H1 (cell line): ENCODE measurements at regions not wholly inside any gene's neighbourhood (a gene's known extent, or its start where the extent isn't known, plus 50 kb on each side); places are given as distances from the start of the nearest gene placed in this dataset.

Experiments
- CTCF ChIA-PET: fragments of 300-600 bp; sonication (Branson Sonifier 250); formaldehyde crosslinking; loops from one replicate; lab custom pipeline; 2021; ENCODE audit not compliant: partially characterized antibody; lab: Charles Lee
- POLR2A ChIA-PET: fragments of 300-600 bp; sonication (Branson Sonifier 250); formaldehyde crosslinking; loops from one replicate; lab custom pipeline; 2021; ENCODE audit warnings: inconsistent platforms; ENCODE audit not compliant: partially characterized antibody; lab: Charles Lee
- DNase-seq, 2 experiments: peaks; one replicate each; pipeline versions ENCODE4 v3.0.0 to v3.0.0-alpha.2; 2010 to 2022; ENCODE audit warnings: low spot score in 2 of 2, low read depth in 1 of 2, mixed read lengths in 1 of 2
- FAIRE-seq: peaks from 2 replicates; lab custom pipeline; 2011; peaks lifted over from hg19 to GRCh38; lab: Jason Lieb, UNC
- H2AFZ ChIP-seq: 2 replicates; pipeline ENCODE4 v1.8.1; 2012; ENCODE audit warnings: low read length, inconsistent platforms
- H2AK5ac ChIP-seq: 2 replicates; pipeline ENCODE4 v1.6.1; 2013; ENCODE audit warnings: low read depth, low read length
- H2BK120ac ChIP-seq: replicated peaks from 2 replicates; pipeline ENCODE3; 2013; ENCODE audit warnings: low read depth, low read length, inconsistent platforms
- H2BK12ac ChIP-seq: 2 replicates; pipeline ENCODE4 v1.6.1; 2013; ENCODE audit warnings: low read depth, low read length
- H2BK15ac ChIP-seq: 2 replicates; pipeline ENCODE4 v1.6.1; 2013; ENCODE audit warnings: low read length
- H2BK20ac ChIP-seq: 2 replicates; pipeline ENCODE4 v1.6.1; 2013; ENCODE audit warnings: low read length
- H2BK5ac ChIP-seq: 2 replicates; pipeline ENCODE4 v1.6.1; 2013; ENCODE audit warnings: low read depth, low read length
- H3K14ac ChIP-seq: 2 replicates; pipeline ENCODE4 v1.6.1; 2013; ENCODE audit warnings: inconsistent platforms; ENCODE audit not compliant: insufficient read length
- H3K18ac ChIP-seq: 2 replicates; pipeline ENCODE4 v1.6.1; 2013; ENCODE audit warnings: low read length; ENCODE audit errors: extremely low read depth
- H3K23ac ChIP-seq: 2 replicates; pipeline ENCODE4 v1.6.1; 2013; ENCODE audit warnings: inconsistent platforms; ENCODE audit not compliant: insufficient read length
- H3K23me2 ChIP-seq: 2 replicates; pipeline ENCODE4 v1.6.1; 2013; ENCODE audit warnings: low read depth, low read length
- H3K27ac ChIP-seq: 2 replicates; pipeline ENCODE4 v1.6.1; 2011; ENCODE audit warnings: low read depth, low read length, inconsistent platforms
- H3K27me3 ChIP-seq, 4 experiments: replicated peaks in 1 of 4; 1 replicate in 1 of 4; 2 replicates in 3 of 4; pipeline versions ENCODE4 v1.6.1 to v1.8.1; 2011 to 2013; ENCODE audit warnings: low read length in 3 of 4, mild to moderate bottlenecking in 3 of 4, inconsistent platforms in 2 of 4, mixed read lengths in 2 of 4, moderate library complexity in 1 of 4; ENCODE audit not compliant: control insufficient read depth in 3 of 4, insufficient read depth in 3 of 4; ENCODE audit errors: extremely low read depth in 1 of 4
- H3K36me3 ChIP-seq, 4 experiments: 2 replicates each; pipeline versions ENCODE4 v1.6.1 to v1.8.1; 2011 to 2013; ENCODE audit warnings: mild to moderate bottlenecking in 4 of 4, low read length in 3 of 4, moderate library complexity in 2 of 4, control low read depth in 1 of 4, inconsistent platforms in 1 of 4; ENCODE audit not compliant: insufficient read depth in 4 of 4, control insufficient read depth in 2 of 4
- H3K4ac ChIP-seq: replicated peaks from 2 replicates; pipeline ENCODE3; 2013; ENCODE audit warnings: low read length, low read depth, mixed read lengths, inconsistent platforms; ENCODE audit not compliant: insufficient read length
- H3K4me1 ChIP-seq, 4 experiments: replicated peaks in 1 of 4; 1 replicate in 1 of 4; 2 replicates in 3 of 4; pipeline versions ENCODE4 v1.6.1 to v1.8.1; 2011 to 2013; ENCODE audit warnings: low read length in 3 of 4, inconsistent platforms in 2 of 4, mixed read lengths in 1 of 4; ENCODE audit not compliant: insufficient read depth in 4 of 4, control insufficient read depth in 3 of 4
- H3K4me2 ChIP-seq, 2 experiments: 2 replicates each; pipeline versions ENCODE4 v1.6.1 to v1.8.1; 2011 to 2013; ENCODE audit warnings: low read depth in 2 of 2, low read length in 2 of 2, control low read depth in 1 of 2, inconsistent platforms in 1 of 2, mild to moderate bottlenecking in 1 of 2; ENCODE audit not compliant: insufficient read depth in 1 of 2
- H3K4me3 ChIP-seq, 4 experiments: fragments of 200-600, 300-600 bp in 1 of 4; sonication (generic), shearing (Covaris generic), sonication (Bioruptor Twin) in 1 of 4; 2 replicates each; pipeline versions ENCODE4 v1.5.1 to v1.8.1; 2011 to 2016; ENCODE audit warnings: low read length in 4 of 4, low read depth in 3 of 4, control low read depth in 2 of 4, inconsistent platforms in 2 of 4, mild to moderate bottlenecking in 2 of 4, mixed read lengths in 1 of 4, moderate library complexity in 1 of 4; ENCODE audit not compliant: insufficient read depth in 2 of 4; ENCODE audit errors: extremely low read depth in 1 of 4
- H3K56ac ChIP-seq: replicated peaks from 2 replicates; pipeline ENCODE3; 2013; ENCODE audit warnings: low read depth, mild to moderate bottlenecking, mixed read lengths, low read length, inconsistent platforms; ENCODE audit not compliant: insufficient read length
- H3K79me1 ChIP-seq: 2 replicates; pipeline ENCODE4 v1.6.1; 2013; ENCODE audit warnings: low read depth, low read length, control low read depth
- H3K79me2 ChIP-seq, 2 experiments: 2 replicates each; pipeline versions ENCODE4 v1.6.1 to v1.8.1; 2012 to 2013; ENCODE audit warnings: low read length in 2 of 2, mild to moderate bottlenecking in 2 of 2, inconsistent platforms in 1 of 2; ENCODE audit not compliant: insufficient read depth in 2 of 2, control insufficient read depth in 1 of 2
- H3K9ac ChIP-seq, 4 experiments: replicated peaks in 1 of 4; 1 replicate in 1 of 4; 2 replicates in 3 of 4; pipeline versions ENCODE4 v1.6.1 to v1.8.1; 2011 to 2013; ENCODE audit warnings: low read depth in 3 of 4, low read length in 3 of 4, control low read depth in 2 of 4, mild to moderate bottlenecking in 2 of 4, moderate library complexity in 2 of 4, inconsistent platforms in 1 of 4; ENCODE audit errors: extremely low read depth in 1 of 4
- H3K9me3 ChIP-seq, 2 experiments: 2 replicates each; pipeline versions ENCODE4 v1.6.1 to v1.8.1; 2012 to 2013; ENCODE audit warnings: mild to moderate bottlenecking in 2 of 2, moderate library complexity in 2 of 2, control low read depth in 1 of 2, inconsistent platforms in 1 of 2, low read depth in 1 of 2, low read length in 1 of 2, mixed read lengths in 1 of 2; ENCODE audit not compliant: insufficient read depth in 2 of 2
- H4K20me1 ChIP-seq, 2 experiments: replicated peaks in 1 of 2; 2 replicates each; pipeline versions ENCODE3 to v1.8.1; 2011 to 2013; ENCODE audit warnings: inconsistent platforms in 2 of 2, low read length in 2 of 2, mild to moderate bottlenecking in 1 of 2; ENCODE audit not compliant: insufficient read depth in 2 of 2, control insufficient read depth in 1 of 2
- H4K5ac ChIP-seq: 2 replicates; pipeline ENCODE4 v1.6.1; 2013; ENCODE audit warnings: low read length, low read depth, mixed read lengths, inconsistent platforms; ENCODE audit not compliant: insufficient read length
- H4K8ac ChIP-seq: 2 replicates; pipeline ENCODE4 v1.8.0; 2013; ENCODE audit warnings: mild to moderate bottlenecking, moderate library complexity, low read length, inconsistent platforms; ENCODE audit not compliant: insufficient read depth; ENCODE audit errors: extremely low read depth
- H4K91ac ChIP-seq: replicated peaks from 2 replicates; pipeline ENCODE3; 2013; ENCODE audit warnings: low read length, mixed read lengths, inconsistent platforms; ENCODE audit not compliant: insufficient read length
- FOSL1 ChIP-seq: IDR thresholded peaks from 2 replicates; pipeline ENCODE4 v1.6.1; 2011; ENCODE audit warnings: mild to moderate bottlenecking, low read depth, low read length, moderate library complexity; ENCODE audit not compliant: insufficient read depth
- WGBS, 2 experiments: shearing (Covaris generic) in 1 of 2; methylation state at CpG; one replicate each; pipeline versions ENCODE4 v1.1.6 to v1.1.7; 2013 to 2015; ENCODE audit warnings: low lambda C conversion rate in 2 of 2, mixed read lengths in 2 of 2, inconsistent platforms in 1 of 2, low coverage in 1 of 2, missing lambda C conversion rate in 1 of 2; ENCODE audit not compliant: insufficient replicate concordance in 2 of 2, insufficient coverage in 1 of 2, insufficient read length in 1 of 2; ENCODE audit errors: extremely low coverage in 1 of 2, missing lambda C conversion rate in 1 of 2; 5-methylcytosine and 5-hydroxymethylcytosine counted together

DNA sequence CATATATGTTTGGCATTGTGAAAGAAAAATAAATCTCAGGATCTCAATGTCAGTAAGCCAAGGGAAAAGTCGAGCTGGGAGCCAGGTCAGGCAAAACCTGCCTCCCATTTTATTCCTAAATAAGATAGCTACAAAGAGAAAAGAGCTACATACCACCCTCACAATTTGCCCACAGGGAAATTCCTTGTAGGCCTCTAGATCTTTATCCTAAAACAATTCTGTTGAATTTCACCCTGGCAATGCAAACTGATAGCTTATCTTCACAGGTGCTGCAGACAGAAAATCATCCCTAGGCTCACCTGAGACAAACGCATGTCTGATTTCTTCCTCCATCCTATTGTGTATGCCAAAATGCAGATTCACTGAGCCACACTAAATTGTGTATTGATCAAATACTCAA, 2587.1 kb downstream of the PCDH9 start:
- Histone ChIP-seq H3K23ac (no peak overlapping the region), H2BK5ac (no peak overlapping the region), H4K5ac (no peak overlapping the region), H4K8ac (no peak overlapping the region), H3K27me3 (no peaks in the 10 kb centered on the region), H3K23me2 (no peaks in the 10 kb centered on the region), H3K4ac (no peak overlapping the region), H3K18ac (no peak overlapping the region), H2BK15ac (no peak overlapping the region), H2BK120ac (no peak overlapping the region), H3K14ac (no peak overlapping the region), H3K9ac (no peak overlapping the region), H3K4me1 (no peaks in the 10 kb centered on the region), H2AK5ac (no peak overlapping the region), H3K56ac (no peak overlapping the region), H2AFZ (no peak overlapping the region), H3K9me3 (no peaks in the 10 kb centered on the region), H2BK12ac (no peak overlapping the region), H4K91ac (no peak overlapping the region), H3K27ac (no peak overlapping the region), H3K79me1 (no peaks in the 10 kb centered on the region), H3K36me3 (no peaks in the 10 kb centered on the region), H2BK20ac (no peak overlapping the region), H3K4me3 (no peak overlapping the region), H3K4me2 (no peak overlapping the region), H3K79me2 (no peaks in the 10 kb centered on the region), H4K20me1 (no peaks in the 10 kb centered on the region)
- ChIA-PET CTCF (interaction anchor here (1.5 kb wide), 1 partner anchor 208 kb away, joined by 4 read pairs; no protein-coding TSS in a partner anchor), POLR2A (no interaction called here)
- FAIRE-seq (no peak), DNase-seq (no peak)
- 97% methylated on average over 2 of the region's 2 CpGs; no CpG with 5 or more reads in 1 of the 2 experiments for WGBS, 2 experiments
- no peak for TF ChIP-seq FOSL1
